Tibial nerve (tissue), 4 donors: ENCODE measurements at regions not wholly inside any gene's neighbourhood (a gene's known extent, or its start where the extent isn't known, plus 50 kb on each side); places are given as distances from the start of the nearest gene placed in this dataset.

Experiments
- DNase-seq, 2 donors: peaks; one replicate each; pipeline ENCODE4 v3.0.0-alpha.2; 2019; ENCODE audit warnings: low spot score in 2 of 2
- H3K27ac ChIP-seq, 4 donors: fragments of 200-600 bp; sonication (generic) in 3 of 4; one replicate each; pipeline ENCODE4 v1.5.1; 2017 to 2019; ENCODE audit warnings: mild to moderate bottlenecking in 1 of 4
- H3K27me3 ChIP-seq, 2 donors: fragments of 200-600 bp; sonication (generic) in 1 of 2; one replicate each; pipeline versions ENCODE4 v1.5.1 to v1.6.0; 2017 to 2019
- H3K36me3 ChIP-seq, 3 donors: fragments of 200-600 bp; sonication (generic); one replicate each; pipeline ENCODE4 v1.5.1; 2018 to 2019
- H3K4me1 ChIP-seq, 4 donors: fragments of 200-600 bp; sonication (generic) in 3 of 4; one replicate each; pipeline ENCODE4 v1.5.1; 2017 to 2019
- H3K4me3 ChIP-seq, 4 donors: fragments of 200-600 bp; sonication (generic) in 3 of 4; one replicate each; pipeline ENCODE4 v1.5.1; 2017 to 2019; ENCODE audit warnings: mild to moderate bottlenecking in 1 of 4, moderate library complexity in 1 of 4
- H3K9me3 ChIP-seq, 4 donors: fragments of 200-600 bp; sonication (generic) in 3 of 4; one replicate each; pipeline ENCODE4 v1.5.1; 2017 to 2019
- CTCF ChIP-seq, 5 experiments: fragments of 200-600 bp in 3 of 5; fragments of 450-650 bp in 2 of 5; sonication (generic) in 3 of 5; IDR thresholded peaks; one replicate each; pipeline ENCODE4 v1.5.1; 2016 to 2019; ENCODE audit warnings: antibody characterized with exemption in 5 of 5, mild to moderate bottlenecking in 3 of 5, moderate library complexity in 2 of 5
- EP300 ChIP-seq, 2 donors: sonication (generic); formaldehyde crosslinking; IDR thresholded peaks; one replicate each; pipeline ENCODE4 v1.6.1; 2017; ENCODE audit warnings: antibody characterized with exemption in 2 of 2, mild to moderate bottlenecking in 1 of 2
- POLR2A ChIP-seq, 2 donors: fragments of 450-650 bp; IDR thresholded peaks; one replicate each; pipeline ENCODE4 v1.6.1; 2017; ENCODE audit warnings: antibody characterized with exemption in 2 of 2, mild to moderate bottlenecking in 2 of 2, moderate library complexity in 2 of 2
- WGBS, 2 donors: methylation state at CpG; one replicate each; pipeline ENCODE4 v1.1.5; 2018; 5-methylcytosine and 5-hydroxymethylcytosine counted together

DNA sequence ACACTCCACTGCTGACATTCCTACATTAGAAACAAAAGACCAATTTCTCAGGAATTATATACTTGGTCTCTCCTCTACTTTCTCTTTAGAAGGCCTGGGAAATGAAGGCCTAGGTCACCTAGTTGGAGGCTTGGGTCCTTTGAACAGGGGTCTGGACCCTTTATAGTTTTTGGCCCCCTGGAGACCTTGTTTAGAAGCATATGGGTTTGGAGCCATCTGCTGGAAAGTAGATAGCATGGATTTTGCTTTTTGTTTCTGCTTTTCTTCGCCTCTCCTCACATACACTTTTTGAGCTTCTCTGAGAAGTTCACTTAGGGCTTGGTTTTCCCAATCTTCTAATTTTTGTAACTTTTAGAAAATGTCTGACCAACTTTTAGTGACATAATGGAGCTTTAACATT, 67.1 kb upstream of the CDK20 start:
- no peak overlapping the region for H3K27ac ChIP-seq
- DNase-seq = no peak
- no peaks in the 10 kb centered on the region for H3K36me3 ChIP-seq
- no peak for TF ChIP-seq POLR2A (IDR thresholded peaks at IDR 0.05)
- no peak for TF ChIP-seq CTCF (IDR thresholded peaks at IDR 0.05)
- no peak for TF ChIP-seq EP300 (IDR thresholded peaks at IDR 0.05)
- H3K4me1 ChIP-seq = no peaks in the 10 kb centered on the region
- peaks cover 0 to 36% (median 2%) of the 10 kb centered on the region in 4 donors for H3K9me3 ChIP-seq
- H3K27me3 ChIP-seq = no peaks in the 10 kb centered on the region
- WGBS, 2 donors = 81 to 86% methylated on average over 1 of the region's 1 CpG
- H3K4me3 ChIP-seq = no peak overlapping the region

GRCh38 chr9:88037285-88037845, 63.0 kb upstream of the CDK20 start:
- Histone ChIP-seq H3K36me3 (no peaks in the 10 kb centered on the region), H3K27me3 (no peaks in the 10 kb centered on the region), H3K4me3 (no peak overlapping the region), H3K27ac (no peak overlapping the region), H3K9me3 (peaks cover 0 to 27% (median 2%) of the 10 kb centered on the region in 4 donors), H3K4me1 (no peaks in the 10 kb centered on the region)
- DNase-seq = no peak
- WGBS, 2 donors = 91% methylated on average over 3 of the region's 3 CpGs
- TF ChIP-seq CTCF (IDR thresholded peaks at IDR 0.05) = no peak
- no peak for TF ChIP-seq POLR2A (IDR thresholded peaks at IDR 0.05)
- no peak for TF ChIP-seq EP300 (IDR thresholded peaks at IDR 0.05)

GRCh38 chr9:88034964-88035363, 60.6 kb upstream of the CDK20 start:
- TF ChIP-seq EP300 (IDR thresholded peaks at IDR 0.05) = no peak
- no peaks in the 10 kb centered on the region for H3K36me3 ChIP-seq
- no peak overlapping the region for H3K4me3 ChIP-seq
- no peak overlapping the region for H3K27ac ChIP-seq
- H3K27me3 ChIP-seq = no peaks in the 10 kb centered on the region
- DNase-seq = no peak
- no peaks in the 10 kb centered on the region for H3K4me1 ChIP-seq
- WGBS, 2 donors = 95 to 97% methylated on average over 4 of the region's 4 CpGs
- peaks cover 0 to 27% (median 2%) of the 10 kb centered on the region in 4 donors for H3K9me3 ChIP-seq

- DNase-seq = no peak
- Histone ChIP-seq H3K27ac (no peak overlapping the region), H3K4me3 (no peak overlapping the region), H3K4me1 (no peaks in the 10 kb centered on the region), H3K36me3 (no peaks in the 10 kb centered on the region), H3K27me3 (no peaks in the 10 kb centered on the region), H3K9me3 (peaks cover 0 to 23% (median 2%) of the 10 kb centered on the region in 4 donors)
- WGBS, 2 donors = 83 to 89% methylated on average over 3 of the region's 3 CpGs
- TF ChIP-seq CTCF (IDR thresholded peaks at IDR 0.05) (no peak), POLR2A (IDR thresholded peaks at IDR 0.05) (no peak), EP300 (IDR thresholded peaks at IDR 0.05) (no peak)
Observed at GRCh38 chr9:88033359-88033702, 59.0 kb upstream of the CDK20 start.

DNA sequence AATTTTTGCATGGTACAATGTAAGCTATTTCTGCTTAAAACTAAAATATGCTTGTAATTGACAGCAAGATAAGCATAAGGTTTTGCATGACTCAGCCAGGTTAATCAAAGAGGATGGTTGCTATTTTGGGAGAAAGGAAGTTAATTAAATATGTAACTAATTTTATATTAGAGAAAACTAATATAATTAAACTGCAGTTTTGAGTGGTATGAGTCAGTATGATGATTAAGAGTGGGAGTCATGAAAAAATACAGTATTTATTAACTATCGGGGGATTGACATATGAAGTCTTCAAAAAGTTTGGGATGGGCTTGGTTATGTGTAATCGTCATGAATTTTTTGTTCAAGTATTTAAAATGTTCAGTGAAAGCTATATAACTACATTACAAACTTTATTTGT, 54.0 kb upstream of the CDK20 start:
- no peak for DNase-seq
- H3K9me3 ChIP-seq = no peaks in the 10 kb centered on the region
- no peak overlapping the region for H3K4me3 ChIP-seq
- H3K36me3 ChIP-seq = no peaks in the 10 kb centered on the region
- no peaks in the 10 kb centered on the region for H3K4me1 ChIP-seq
- TF ChIP-seq EP300 (IDR thresholded peaks at IDR 0.05) (no peak), POLR2A (IDR thresholded peaks at IDR 0.05) (no peak), CTCF (IDR thresholded peaks at IDR 0.05) (no peak)
- H3K27me3 ChIP-seq = no peaks in the 10 kb centered on the region
- 89 to 93% methylated on average over 2 of the region's 2 CpGs for WGBS, 2 donors
- H3K27ac ChIP-seq = no peak overlapping the region

GRCh38 chr9:88026118-88026479, 51.8 kb upstream of the CDK20 start:
- H3K27me3 ChIP-seq = no peaks in the 10 kb centered on the region
- no peaks in the 10 kb centered on the region for H3K9me3 ChIP-seq
- WGBS, 2 donors = 52 to 66% methylated on average over 1 of the region's 1 CpG
- DNase-seq = no peak
- H3K4me1 ChIP-seq = no peaks in the 10 kb centered on the region
- TF ChIP-seq EP300 (IDR thresholded peaks at IDR 0.05) (no peak), CTCF (IDR thresholded peaks at IDR 0.05) (no peak), POLR2A (IDR thresholded peaks at IDR 0.05) (no peak)
- no peaks in the 10 kb centered on the region for H3K36me3 ChIP-seq
- no peak overlapping the region for H3K4me3 ChIP-seq
- no peak overlapping the region for H3K27ac ChIP-seq
